ENCODE measurements at regions not wholly inside any gene's neighbourhood (a gene's known extent, or its start where the extent isn't known, plus 50 kb on each side); places are given as distances from the start of the nearest gene placed in this dataset.

- Histone ChIP-seq H3K9me3 (ENCODE audit: low read depth) (no peaks in the 10 kb centered on the region), H3K36me3 (no peaks in the 10 kb centered on the region), H3K27ac (no peak overlapping the region), H3K4me1 (ENCODE audit: low read depth) (no peaks in the 10 kb centered on the region), H3K27me3 (no peaks in the 10 kb centered on the region), H3K4me3 (no peak overlapping the region)
- no peak for TF ChIP-seq CTCF (IDR thresholded peaks at IDR 0.05; ENCODE audit: low read depth, low read length)
- no peak for DNase-seq (ENCODE audit: low read depth in 1 of 2, low spot score in 1 of 2)
These were observed 121.2 kb upstream of the ADARB2 start for GRCh38 chr10:1858547-1858946.

DNA sequence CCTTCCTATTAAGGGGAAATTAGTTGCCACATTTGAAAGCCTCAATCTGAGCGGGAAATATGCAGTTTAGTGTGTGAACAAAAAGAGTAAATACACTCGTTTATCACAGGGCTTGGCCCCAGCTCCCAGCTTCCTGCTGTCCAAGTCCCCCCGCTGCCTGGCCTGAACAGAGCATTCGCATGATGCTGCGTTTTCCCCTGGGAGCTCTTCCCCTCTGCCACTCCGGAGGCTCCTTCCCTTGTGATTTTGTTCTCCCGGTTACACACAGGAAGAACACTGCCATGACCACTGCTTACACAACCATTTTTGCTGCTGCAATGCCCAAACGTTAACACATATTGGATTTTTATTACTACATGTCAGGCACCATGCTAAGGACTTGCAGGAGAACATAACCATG lies 120.7 kb upstream of the ADARB2 start:
- no peak for TF ChIP-seq CTCF (IDR thresholded peaks at IDR 0.05; ENCODE audit: low read depth, low read length)
- Histone ChIP-seq H3K27me3 (no peaks in the 10 kb centered on the region), H3K36me3 (no peaks in the 10 kb centered on the region), H3K4me3 (no peak overlapping the region), H3K27ac (no peak overlapping the region), H3K4me1 (ENCODE audit: low read depth) (no peaks in the 10 kb centered on the region), H3K9me3 (ENCODE audit: low read depth) (no peaks in the 10 kb centered on the region)
- DNase-seq (ENCODE audit: low read depth in 1 of 2, low spot score in 1 of 2): no peak

DNA sequence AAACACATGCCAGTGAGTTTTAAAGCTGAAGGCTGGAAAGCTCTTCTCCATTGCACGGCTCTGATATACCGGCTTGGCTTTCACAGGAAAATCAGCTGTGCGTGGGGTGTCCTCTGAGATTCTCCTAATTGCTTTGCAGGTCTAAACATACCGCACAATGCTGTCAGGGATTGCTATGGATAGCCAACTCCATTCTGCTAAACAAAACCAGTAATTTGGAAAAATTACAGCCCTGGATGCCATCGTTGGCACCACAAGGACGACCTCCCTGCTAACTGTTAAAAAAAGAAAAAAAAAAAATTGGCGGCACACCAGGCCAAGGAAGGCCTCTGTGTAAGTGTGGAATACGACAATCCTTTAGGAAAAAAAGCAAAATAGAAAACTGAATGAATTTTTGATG lies 118.6 kb upstream of the ADARB2 start:
- no peaks in the 10 kb centered on the region for H3K9me3 ChIP-seq (ENCODE audit: low read depth)
- no peak overlapping the region for H3K4me3 ChIP-seq
- no peaks in the 10 kb centered on the region for H3K36me3 ChIP-seq
- H3K4me1 ChIP-seq (ENCODE audit: low read depth): no peaks in the 10 kb centered on the region
- no peak for TF ChIP-seq CTCF (IDR thresholded peaks at IDR 0.05; ENCODE audit: low read depth, low read length)
- DNase-seq (ENCODE audit: low read depth in 1 of 2, low spot score in 1 of 2): no peak
- H3K27ac ChIP-seq: no peak overlapping the region
- H3K27me3 ChIP-seq: no peaks in the 10 kb centered on the region

DNA sequence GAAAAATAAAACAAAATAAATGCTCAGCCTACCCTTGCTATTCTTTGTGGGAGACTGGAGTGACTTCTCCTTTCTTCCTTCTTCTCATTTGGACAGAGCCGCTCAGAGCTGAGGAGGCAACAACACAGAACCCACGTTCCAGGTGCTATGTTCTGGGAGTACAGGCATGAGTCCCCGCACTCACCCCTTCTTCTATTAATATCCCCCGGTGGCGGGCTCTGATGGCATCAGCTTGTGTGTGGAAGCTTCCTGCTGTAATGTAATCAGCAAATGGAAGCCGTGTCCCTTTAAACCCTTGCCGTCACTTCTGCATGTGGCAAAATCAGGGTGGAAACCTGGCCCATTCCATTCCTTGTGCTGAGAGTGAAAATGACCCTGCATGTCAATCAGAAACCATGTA lies 116.9 kb upstream of the ADARB2 start:
- no peak for TF ChIP-seq CTCF (IDR thresholded peaks at IDR 0.05; ENCODE audit: low read depth, low read length)
- H3K36me3 ChIP-seq: no peaks in the 10 kb centered on the region
- H3K27ac ChIP-seq: no peak overlapping the region
- no peak overlapping the region for H3K4me3 ChIP-seq
- H3K27me3 ChIP-seq: no peaks in the 10 kb centered on the region
- H3K4me1 ChIP-seq (ENCODE audit: low read depth): no peaks in the 10 kb centered on the region
- H3K9me3 ChIP-seq (ENCODE audit: low read depth): no peaks in the 10 kb centered on the region
- DNase-seq (ENCODE audit: low read depth in 1 of 2, low spot score in 1 of 2): no peak

GRCh38 chr10:1853801-1854200 lies 116.5 kb upstream of the ADARB2 start:
- Histone ChIP-seq H3K27ac (no peak overlapping the region), H3K9me3 (ENCODE audit: low read depth) (no peaks in the 10 kb centered on the region), H3K27me3 (no peaks in the 10 kb centered on the region), H3K4me3 (no peak overlapping the region), H3K36me3 (no peaks in the 10 kb centered on the region), H3K4me1 (ENCODE audit: low read depth) (no peaks in the 10 kb centered on the region)
- TF ChIP-seq CTCF (IDR thresholded peaks at IDR 0.05; ENCODE audit: low read depth, low read length): no peak
- no peak for DNase-seq (ENCODE audit: low read depth in 1 of 2, low spot score in 1 of 2)

GRCh38 chr10:1852841-1853240 lies 115.5 kb upstream of the ADARB2 start:
- TF ChIP-seq CTCF (IDR thresholded peaks at IDR 0.05; ENCODE audit: low read depth, low read length): no peak
- Histone ChIP-seq H3K4me3 (no peak overlapping the region), H3K4me1 (ENCODE audit: low read depth) (no peaks in the 10 kb centered on the region), H3K27ac (no peak overlapping the region), H3K9me3 (ENCODE audit: low read depth) (no peaks in the 10 kb centered on the region), H3K36me3 (no peaks in the 10 kb centered on the region), H3K27me3 (no peaks in the 10 kb centered on the region)
- no peak for DNase-seq (ENCODE audit: low read depth in 1 of 2, low spot score in 1 of 2)

Data from cardiac muscle cell (in vitro differentiated cells and primary cell).